Ishikawa (cell line): ENCODE measurements at regions not wholly inside any gene's neighbourhood (a gene's known extent, or its start where the extent isn't known, plus 50 kb on each side); places are given as distances from the start of the nearest gene placed in this dataset.

Source experiments
- CEBPB ChIP-seq: IDR thresholded peaks from 2 replicates; pipeline ENCODE4 v1.6.1; 2012
- CREB1 ChIP-seq: IDR thresholded peaks from 2 replicates; pipeline ENCODE4 v1.6.1; 2012; ENCODE audit warnings: low read depth
- EP300 ChIP-seq: IDR thresholded peaks from 2 replicates; pipeline ENCODE4 v1.6.1; 2012; ENCODE audit warnings: borderline replicate concordance
- MAX ChIP-seq: IDR thresholded peaks from 2 replicates; pipeline ENCODE4 v1.6.1; 2012
- NFIC ChIP-seq: IDR thresholded peaks from 2 replicates; pipeline ENCODE4 v1.6.1; 2012
- RAD21 ChIP-seq: IDR thresholded peaks from 2 replicates; pipeline ENCODE4 v1.6.1; 2012; ENCODE audit warnings: low read depth
- REST ChIP-seq: IDR thresholded peaks from 2 replicates; pipeline ENCODE4 v1.6.1; 2012; ENCODE audit warnings: low read depth, mild to moderate bottlenecking
- TAF1 ChIP-seq: IDR thresholded peaks from 2 replicates; pipeline ENCODE4 v1.6.1; 2012; ENCODE audit warnings: low read depth, mild to moderate bottlenecking
- TCF12 ChIP-seq: IDR thresholded peaks from 2 replicates; pipeline ENCODE4 v1.6.1; 2012; ENCODE audit warnings: low read depth
- TEAD4 ChIP-seq: IDR thresholded peaks from 2 replicates; pipeline ENCODE4 v1.6.1; 2012
- YY1 ChIP-seq: IDR thresholded peaks from 2 replicates; pipeline ENCODE4 v1.6.1; 2012; ENCODE audit warnings: low read depth
- ZBTB7A ChIP-seq: IDR thresholded peaks from 2 replicates; pipeline ENCODE4 v1.6.1; 2012; ENCODE audit warnings: low read depth
- TF ChIP-seq, protein P1 (sequence below): IDR thresholded peaks from 2 replicates; pipeline ENCODE4 v1.6.1; 2012

GRCh38 chr12:46436747-46437146 lies 64.2 kb upstream of the SLC38A2 start:
- TF ChIP-seq YY1: no peak
- TF ChIP-seq REST: no peak
- no peak for TF ChIP-seq EP300
- TF ChIP-seq CEBPB: no peak
- no peak for TF ChIP-seq CREB1
- TF ChIP-seq TEAD4: no peak
- no peak for TF ChIP-seq RAD21
- TF ChIP-seq MAX: no peak
- TF ChIP-seq TAF1: no peak
- TF ChIP-seq NFIC: no peak
- TF ChIP-seq TCF12: no peak
- TF ChIP-seq, protein P1, sequence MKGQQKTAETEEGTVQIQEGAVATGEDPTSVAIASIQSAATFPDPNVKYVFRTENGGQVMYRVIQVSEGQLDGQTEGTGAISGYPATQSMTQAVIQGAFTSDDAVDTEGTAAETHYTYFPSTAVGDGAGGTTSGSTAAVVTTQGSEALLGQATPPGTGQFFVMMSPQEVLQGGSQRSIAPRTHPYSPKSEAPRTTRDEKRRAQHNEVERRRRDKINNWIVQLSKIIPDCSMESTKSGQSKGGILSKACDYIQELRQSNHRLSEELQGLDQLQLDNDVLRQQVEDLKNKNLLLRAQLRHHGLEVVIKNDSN: no peak
- TF ChIP-seq ZBTB7A: no peak
